ENCODE measurements at regions not wholly inside any gene's neighbourhood (a gene's known extent, or its start where the extent isn't known, plus 50 kb on each side); places are given as distances from the start of the nearest gene placed in this dataset.
"Not testable (repeated sequence)": the region's sequence is repeated elsewhere in the genome, so short reads cannot be mapped to it uniquely, and the experiment has no call there.

- no peak for DNase-seq (ENCODE audit: low read depth)
- H3K4me3 ChIP-seq (ENCODE audit: control insufficient read depth, low read depth, low read length), result no peak overlapping the region
- no peak for TF ChIP-seq CTCF (conservative IDR thresholded peaks at IDR 0.05; ENCODE audit: control insufficient read depth, insufficient read depth, low read depth, low read length)
These were observed 658.6 kb upstream of the ADGRB3 start for GRCh38 chr6:67976486-67976885.

- TF ChIP-seq CTCF (conservative IDR thresholded peaks at IDR 0.05; ENCODE audit: control insufficient read depth, insufficient read depth, low read depth, low read length), result no peak
- DNase-seq (ENCODE audit: low read depth), result no peak
- H3K4me3 ChIP-seq (ENCODE audit: control insufficient read depth, low read depth, low read length), result no peak overlapping the region
These were observed 660.2 kb upstream of the ADGRB3 start for GRCh38 chr6:67974931-67975330.

DNA sequence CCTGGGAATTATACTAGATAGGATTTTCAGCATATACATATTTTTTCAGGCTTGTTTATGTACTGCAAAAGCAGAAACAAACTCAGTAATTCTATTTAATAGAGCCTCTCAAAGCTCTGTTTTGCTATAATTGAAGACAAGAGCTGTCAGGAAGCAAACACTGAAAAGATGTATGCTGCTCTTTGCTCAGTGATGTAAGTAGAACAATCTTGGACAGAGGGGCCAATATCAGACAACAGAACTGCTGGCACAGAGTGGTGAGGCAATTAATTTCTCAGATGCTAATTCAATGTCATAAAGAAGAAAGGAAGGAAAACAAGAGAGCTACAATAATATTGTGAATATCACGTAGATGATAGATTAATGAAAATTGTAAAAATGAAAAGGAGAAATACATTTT lies 663.3 kb upstream of the ADGRB3 start:
- no peak for DNase-seq (ENCODE audit: low read depth)
- H3K4me3 ChIP-seq (ENCODE audit: control insufficient read depth, low read depth, low read length), result no peak overlapping the region
- TF ChIP-seq CTCF (conservative IDR thresholded peaks at IDR 0.05; ENCODE audit: control insufficient read depth, insufficient read depth, low read depth, low read length), result no peak

DNA sequence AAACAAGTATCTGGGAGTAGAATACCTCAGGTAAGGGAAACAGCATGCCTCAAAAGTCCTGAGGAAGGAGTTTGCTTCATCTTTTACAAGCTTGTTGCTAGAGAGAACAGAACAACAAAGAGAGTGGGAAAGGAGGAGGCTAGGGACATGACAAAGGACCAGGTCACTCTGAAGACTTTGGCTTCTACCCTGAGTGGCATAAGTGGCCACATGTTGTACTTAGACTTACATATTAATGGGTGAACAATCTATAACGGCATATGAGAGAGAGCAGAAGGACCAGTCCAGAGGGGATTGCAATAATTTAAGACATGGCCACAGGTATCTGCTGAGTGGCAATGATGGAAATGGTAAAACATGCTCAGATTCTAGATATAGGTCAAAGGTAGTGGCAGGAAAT lies 668.3 kb upstream of the ADGRB3 start:
- TF ChIP-seq CTCF (conservative IDR thresholded peaks at IDR 0.05; ENCODE audit: control insufficient read depth, insufficient read depth, low read depth, low read length), result no peak
- no peak overlapping the region for H3K4me3 ChIP-seq (ENCODE audit: control insufficient read depth, low read depth, low read length)
- no peak for DNase-seq (ENCODE audit: low read depth)

GRCh38 chr6:67956352-67956751 lies 678.7 kb upstream of the ADGRB3 start:
- no peak overlapping the region for H3K4me3 ChIP-seq (ENCODE audit: control insufficient read depth, low read depth, low read length)
- no peak for TF ChIP-seq CTCF (conservative IDR thresholded peaks at IDR 0.05; ENCODE audit: control insufficient read depth, insufficient read depth, low read depth, low read length)
- DNase-seq (ENCODE audit: low read depth), result no peak

- DNase-seq (ENCODE audit: low read depth), result no peak
- TF ChIP-seq CTCF (conservative IDR thresholded peaks at IDR 0.05; ENCODE audit: control insufficient read depth, insufficient read depth, low read depth, low read length), result no peak
These were observed 682.1 kb upstream of the ADGRB3 start for GRCh38 chr6:67952948-67953347.

DNA sequence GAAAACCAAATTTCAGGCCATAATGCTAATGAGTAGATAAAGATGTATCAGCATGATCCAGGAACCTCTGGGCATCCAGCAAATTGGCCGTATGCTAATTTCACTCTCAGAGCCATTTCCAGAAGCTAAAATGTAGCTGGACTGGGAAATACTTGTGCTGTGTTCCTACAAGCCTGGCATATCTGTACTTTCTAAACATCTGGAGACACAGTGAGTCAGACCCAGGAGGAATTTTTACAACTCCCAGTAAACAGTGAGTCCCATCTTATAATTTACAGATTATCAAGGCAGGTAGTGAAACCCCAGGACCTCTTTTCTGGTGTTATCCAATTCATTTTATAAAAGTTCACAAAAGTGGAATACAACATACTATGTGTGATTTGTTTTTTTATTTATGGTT lies 683.0 kb upstream of the ADGRB3 start:
- TF ChIP-seq CTCF (conservative IDR thresholded peaks at IDR 0.05; ENCODE audit: control insufficient read depth, insufficient read depth, low read depth, low read length), result no peak
- H3K4me3 ChIP-seq (ENCODE audit: control insufficient read depth, low read depth, low read length), result no peak overlapping the region
- peak; percentile 51 for DNase-seq (ENCODE audit: low read depth)

More at GRCh38 chr6:67952948-67953347, 682.1 kb upstream of the ADGRB3 start:
- H3K4me3 ChIP-seq (ENCODE audit: control insufficient read depth, low read depth, low read length), result no peak overlapping the region

GRCh38 chr6:67947762-67948161 lies 687.3 kb upstream of the ADGRB3 start:
- DNase-seq (ENCODE audit: low read depth); H3K4me3 ChIP-seq (ENCODE audit: control insufficient read depth, low read depth, low read length): not testable (repeated sequence)
